ENCODE measurements at regions not wholly inside any gene's neighbourhood (a gene's known extent, or its start where the extent isn't known, plus 50 kb on each side); places are given as distances from the start of the nearest gene placed in this dataset.

DNA sequence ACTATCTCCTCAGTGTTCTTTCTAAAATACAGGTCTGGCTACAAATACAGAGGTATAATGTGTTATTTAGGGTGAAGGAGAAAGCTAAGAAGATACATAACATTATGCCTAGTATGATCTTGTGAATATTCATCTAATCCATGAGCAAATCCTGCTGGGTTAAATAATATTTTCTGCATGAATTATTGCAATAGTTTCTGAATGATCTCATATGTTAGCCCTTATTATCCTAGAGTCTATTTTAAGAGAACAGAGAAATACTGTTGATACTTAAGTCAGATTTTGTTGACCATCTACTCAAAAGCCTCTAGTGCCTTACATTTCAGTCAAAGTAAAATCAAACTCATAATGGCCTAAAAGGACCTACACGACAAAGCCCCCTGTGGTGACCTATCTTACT is 382.3 kb downstream of the FIGN start (continued):
- no peak for TF ChIP-seq ZNF592 (IDR thresholded peaks at IDR 0.05)
- TF ChIP-seq PHF8 (IDR thresholded peaks at IDR 0.05; ENCODE audit: borderline replicate concordance, low read length): no peak
- TF ChIP-seq POLR2B (IDR thresholded peaks at IDR 0.05; ENCODE audit: low read depth, partially characterized antibody): no peak
- TF ChIP-seq, protein P1, sequence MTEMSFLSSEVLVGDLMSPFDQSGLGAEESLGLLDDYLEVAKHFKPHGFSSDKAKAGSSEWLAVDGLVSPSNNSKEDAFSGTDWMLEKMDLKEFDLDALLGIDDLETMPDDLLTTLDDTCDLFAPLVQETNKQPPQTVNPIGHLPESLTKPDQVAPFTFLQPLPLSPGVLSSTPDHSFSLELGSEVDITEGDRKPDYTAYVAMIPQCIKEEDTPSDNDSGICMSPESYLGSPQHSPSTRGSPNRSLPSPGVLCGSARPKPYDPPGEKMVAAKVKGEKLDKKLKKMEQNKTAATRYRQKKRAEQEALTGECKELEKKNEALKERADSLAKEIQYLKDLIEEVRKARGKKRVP (CRISPR knock-in tag; IDR thresholded peaks at IDR 0.05): no peak

DNA sequence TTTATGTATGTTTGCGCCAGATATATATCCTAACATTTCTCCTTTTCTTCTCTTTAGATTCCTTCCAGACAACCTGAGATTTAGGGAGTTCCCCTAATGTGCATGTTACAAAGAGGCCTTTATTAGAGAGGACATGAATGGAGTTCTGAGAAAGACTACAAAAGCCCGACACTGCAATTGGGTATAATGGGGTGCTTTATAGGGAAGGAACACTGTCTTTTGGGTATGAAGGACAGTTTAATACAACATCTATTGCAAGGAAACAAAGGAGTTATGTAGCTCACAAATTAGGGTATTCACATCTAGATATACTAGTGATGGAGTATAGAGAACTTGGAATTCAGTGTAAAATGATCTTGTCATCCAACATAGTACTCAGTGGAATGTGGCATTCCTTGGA is 383.8 kb downstream of the FIGN start:
- Histone ChIP-seq H3K9ac (ENCODE audit: insufficient read depth in 1 of 2, low read depth in 2 of 2, low read length in 2 of 2) (no peak overlapping the region), H3K4me2 (ENCODE audit: insufficient read depth, low read length) (no peak overlapping the region), H3K79me2 (ENCODE audit: control insufficient read depth, insufficient read depth, low read length) (no peaks in the 10 kb centered on the region), H4K20me1 (replicated peaks; ENCODE audit: control insufficient read depth, insufficient read depth, low read length) (no peaks in the 10 kb centered on the region), H3K36me3 (ENCODE audit: control insufficient read depth, insufficient read depth, low read length) (no peaks in the 10 kb centered on the region), H2AFZ (ENCODE audit: low read depth, low read length) (no peak overlapping the region), H3K27me3 (ENCODE audit: control insufficient read depth in 2 of 2, insufficient read depth in 2 of 2, low read length in 2 of 2) (no peaks in the 10 kb centered on the region), H3K4me3 (no peak overlapping the region), H3K27ac (ENCODE audit: extremely low read depth, low read depth, low read length) (no peak overlapping the region), H3K9me1 (ENCODE audit: control insufficient read depth, insufficient read depth, low read length) (no peaks in the 10 kb centered on the region), H3K9me3 (replicated peaks; ENCODE audit: control insufficient read depth, insufficient read depth, low read depth, low read length) (no peaks in the 10 kb centered on the region; the same call in 1 of the 2 replicates), H3K4me1 (replicated peaks in 1 of 2; ENCODE audit: control insufficient read depth in 2 of 2, insufficient read depth in 2 of 2, low read length in 2 of 2) (no peaks in the 10 kb centered on the region)
- POLR2A ChIA-PET: no interaction called here
- CTCF ChIA-PET (ENCODE audit: low intra/inter-chr PET ratio): no interaction called here
- BruUV-seq (replicated peaks): no TSS peak
- intact Hi-C loops (cut with micrococcal nuclease) (no loop called here), in situ Hi-C loops (cut with MboI) (no loop called here)
- FAIRE-seq (no peak), DNase-seq (ENCODE audit: extremely low read depth in 1 of 4, low spot score in 3 of 4) (no peak), ATAC-seq (no peak)
- TF ChIP-seq CBFA2T2 (conservative IDR thresholded peaks at IDR 0.05) (no peak), MBD2 (IDR thresholded peaks at IDR 0.05; ENCODE audit: borderline replicate concordance, low read depth) (no peak)
- WGBS (ENCODE audit: insufficient coverage, low coverage, missing lambda C conversion rate): 0% methylated on average over 2 of the region's 2 CpGs
